Suprapubic skin (tissue), 3 donors: ENCODE measurements at regions not wholly inside any gene's neighbourhood (a gene's known extent, or its start where the extent isn't known, plus 50 kb on each side); places are given as distances from the start of the nearest gene placed in this dataset.

Experiments used
- POLR2A ChIP-seq, 2 donors: fragments of 450-650 bp; IDR thresholded peaks; one replicate each; pipeline ENCODE4 v1.6.1; 2017; ENCODE audit warnings: antibody characterized with exemption in 2 of 2, mild to moderate bottlenecking in 2 of 2, moderate library complexity in 2 of 2
- TF ChIP-seq, protein P1 (sequence below), 2 donors: fragments of 200-600 bp in 1 of 2; fragments of 450-650 bp in 1 of 2; sonication (generic) in 1 of 2; IDR thresholded peaks; one replicate each; pipeline ENCODE4 v1.5.1; 2016 to 2019; ENCODE audit warnings: antibody characterized with exemption in 2 of 2, mild to moderate bottlenecking in 1 of 2, moderate library complexity in 1 of 2

DNA sequence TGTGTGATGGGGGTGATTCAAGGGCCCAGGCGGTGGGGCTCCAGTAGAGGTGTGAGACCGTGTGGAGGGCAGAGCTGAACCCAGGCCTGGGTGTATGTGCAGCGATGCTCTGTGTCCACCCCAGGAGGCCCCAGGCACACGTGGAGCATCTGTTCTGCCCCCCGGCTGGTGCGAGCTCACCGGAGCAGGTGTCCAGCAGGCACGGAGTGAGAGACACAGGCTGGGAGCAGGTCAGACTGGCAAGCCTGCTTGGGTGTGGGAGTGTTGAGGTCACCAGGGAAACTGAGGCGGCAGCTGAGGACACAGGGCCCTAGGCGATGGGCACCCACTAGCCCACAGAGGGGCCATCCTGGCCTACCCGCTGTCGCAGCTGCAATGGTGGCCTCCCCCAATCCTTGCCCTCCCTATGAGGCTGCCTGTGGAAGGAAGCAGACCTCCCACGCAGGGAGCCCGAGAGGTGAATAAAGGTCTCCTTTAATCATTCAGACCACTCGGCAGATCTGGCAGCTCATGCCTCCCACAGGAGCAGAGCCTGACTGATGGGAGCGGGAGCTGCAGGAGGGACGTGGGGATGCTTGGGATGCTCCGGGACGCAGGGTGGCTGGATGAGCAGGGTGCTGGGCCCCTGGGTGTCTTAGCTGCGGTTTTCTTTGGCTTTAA, 1165.1 kb downstream of the BRD1 start:
- no peak for TF ChIP-seq POLR2A (IDR thresholded peaks at IDR 0.05)
- TF ChIP-seq, protein P1, sequence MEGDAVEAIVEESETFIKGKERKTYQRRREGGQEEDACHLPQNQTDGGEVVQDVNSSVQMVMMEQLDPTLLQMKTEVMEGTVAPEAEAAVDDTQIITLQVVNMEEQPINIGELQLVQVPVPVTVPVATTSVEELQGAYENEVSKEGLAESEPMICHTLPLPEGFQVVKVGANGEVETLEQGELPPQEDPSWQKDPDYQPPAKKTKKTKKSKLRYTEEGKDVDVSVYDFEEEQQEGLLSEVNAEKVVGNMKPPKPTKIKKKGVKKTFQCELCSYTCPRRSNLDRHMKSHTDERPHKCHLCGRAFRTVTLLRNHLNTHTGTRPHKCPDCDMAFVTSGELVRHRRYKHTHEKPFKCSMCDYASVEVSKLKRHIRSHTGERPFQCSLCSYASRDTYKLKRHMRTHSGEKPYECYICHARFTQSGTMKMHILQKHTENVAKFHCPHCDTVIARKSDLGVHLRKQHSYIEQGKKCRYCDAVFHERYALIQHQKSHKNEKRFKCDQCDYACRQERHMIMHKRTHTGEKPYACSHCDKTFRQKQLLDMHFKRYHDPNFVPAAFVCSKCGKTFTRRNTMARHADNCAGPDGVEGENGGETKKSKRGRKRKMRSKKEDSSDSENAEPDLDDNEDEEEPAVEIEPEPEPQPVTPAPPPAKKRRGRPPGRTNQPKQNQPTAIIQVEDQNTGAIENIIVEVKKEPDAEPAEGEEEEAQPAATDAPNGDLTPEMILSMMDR (IDR thresholded peaks at IDR 0.05): no peak
